ENCODE measurements at regions not wholly inside any gene's neighbourhood (a gene's known extent, or its start where the extent isn't known, plus 50 kb on each side); places are given as distances from the start of the nearest gene placed in this dataset.
"Not testable (repeated sequence)": the region's sequence is repeated elsewhere in the genome, so short reads cannot be mapped to it uniquely, and the experiment has no call there.

DNA sequence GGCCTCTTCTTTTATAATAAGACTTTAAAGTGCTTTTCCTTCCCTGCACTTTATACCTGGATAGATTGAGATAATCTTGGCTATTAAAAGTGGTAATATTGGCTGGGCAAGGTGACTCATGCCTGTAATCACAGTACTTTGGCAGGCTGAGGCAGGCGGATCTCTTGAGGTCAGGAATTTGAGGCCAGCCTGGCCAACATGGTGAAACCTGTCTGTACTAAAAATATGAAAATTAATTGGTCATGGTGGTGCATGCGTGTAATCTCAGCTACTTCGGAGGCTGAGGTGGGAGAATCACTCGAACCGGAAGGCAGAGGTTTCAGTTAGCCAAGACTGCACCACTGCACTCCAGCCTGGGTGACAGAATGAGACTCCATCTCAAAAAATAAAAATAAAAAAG is 197.1 kb upstream of the RGS17 start:
- H3K4me3 ChIP-seq (ENCODE audit: low read depth, low read length), result no peak overlapping the region
- TF ChIP-seq, protein P1, sequence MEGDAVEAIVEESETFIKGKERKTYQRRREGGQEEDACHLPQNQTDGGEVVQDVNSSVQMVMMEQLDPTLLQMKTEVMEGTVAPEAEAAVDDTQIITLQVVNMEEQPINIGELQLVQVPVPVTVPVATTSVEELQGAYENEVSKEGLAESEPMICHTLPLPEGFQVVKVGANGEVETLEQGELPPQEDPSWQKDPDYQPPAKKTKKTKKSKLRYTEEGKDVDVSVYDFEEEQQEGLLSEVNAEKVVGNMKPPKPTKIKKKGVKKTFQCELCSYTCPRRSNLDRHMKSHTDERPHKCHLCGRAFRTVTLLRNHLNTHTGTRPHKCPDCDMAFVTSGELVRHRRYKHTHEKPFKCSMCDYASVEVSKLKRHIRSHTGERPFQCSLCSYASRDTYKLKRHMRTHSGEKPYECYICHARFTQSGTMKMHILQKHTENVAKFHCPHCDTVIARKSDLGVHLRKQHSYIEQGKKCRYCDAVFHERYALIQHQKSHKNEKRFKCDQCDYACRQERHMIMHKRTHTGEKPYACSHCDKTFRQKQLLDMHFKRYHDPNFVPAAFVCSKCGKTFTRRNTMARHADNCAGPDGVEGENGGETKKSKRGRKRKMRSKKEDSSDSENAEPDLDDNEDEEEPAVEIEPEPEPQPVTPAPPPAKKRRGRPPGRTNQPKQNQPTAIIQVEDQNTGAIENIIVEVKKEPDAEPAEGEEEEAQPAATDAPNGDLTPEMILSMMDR (IDR thresholded peaks at IDR 0.05; ENCODE audit: low read depth, low read length), result no peak
- DNase-seq (ENCODE audit: low read depth, low spot score), result peak; percentile 3
- in situ Hi-C loops (cut with HindIII; ENCODE audit: low sequenced_read_pairs), result no loop called here

DNA sequence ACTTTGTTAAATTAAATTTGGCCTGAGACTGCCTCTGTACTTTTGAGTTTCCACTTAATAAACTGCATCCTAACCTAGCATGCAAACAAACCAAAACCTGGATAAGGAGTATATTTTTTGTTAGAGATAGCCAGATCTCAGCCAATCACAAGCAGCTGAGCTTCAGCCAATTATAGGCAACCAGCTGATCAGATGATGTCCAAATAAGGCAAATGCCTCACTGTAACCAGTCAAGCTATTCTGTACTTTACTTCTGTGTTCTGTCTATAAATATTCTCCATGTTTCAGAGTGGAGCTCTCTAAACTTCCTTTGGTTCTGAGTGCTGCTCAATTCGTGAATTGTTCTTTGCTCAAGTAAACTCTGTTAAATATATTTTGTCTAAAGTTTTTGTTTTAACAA is 194.6 kb upstream of the RGS17 start:
- H3K4me3 ChIP-seq (ENCODE audit: low read depth, low read length), result no peak overlapping the region
- DNase-seq (ENCODE audit: low read depth, low spot score), result no peak
- in situ Hi-C loops (cut with HindIII; ENCODE audit: low sequenced_read_pairs), result no loop called here
- TF ChIP-seq, protein P1 (IDR thresholded peaks at IDR 0.05; ENCODE audit: low read depth, low read length), result no peak

DNA sequence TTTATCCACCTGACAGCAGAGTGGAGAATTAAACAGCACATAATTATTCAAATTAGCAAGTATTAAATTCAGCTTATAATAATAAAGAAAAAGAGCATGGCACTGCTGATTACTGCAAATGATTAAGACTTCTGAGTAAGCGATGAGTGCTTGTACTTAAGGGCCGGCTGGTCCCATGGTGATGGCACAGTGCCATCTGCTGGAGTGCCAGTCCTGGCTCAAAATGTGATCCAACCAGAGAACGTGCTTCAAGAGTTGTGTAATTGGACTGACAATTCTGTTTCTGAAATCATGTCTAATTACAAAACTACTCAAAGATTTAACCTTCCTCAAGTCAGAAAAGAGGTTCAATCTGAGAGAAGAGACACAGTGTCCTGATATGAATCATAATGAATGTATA is 181.6 kb upstream of the RGS17 start:
- TF ChIP-seq, protein P1 (IDR thresholded peaks at IDR 0.05; ENCODE audit: low read depth, low read length), result peak; percentile 69
- H3K4me3 ChIP-seq (ENCODE audit: low read depth, low read length), result no peak overlapping the region
- peak; percentile 75 for DNase-seq (ENCODE audit: low read depth, low spot score)
- in situ Hi-C loops (cut with HindIII; ENCODE audit: low sequenced_read_pairs), result no loop called here

DNA sequence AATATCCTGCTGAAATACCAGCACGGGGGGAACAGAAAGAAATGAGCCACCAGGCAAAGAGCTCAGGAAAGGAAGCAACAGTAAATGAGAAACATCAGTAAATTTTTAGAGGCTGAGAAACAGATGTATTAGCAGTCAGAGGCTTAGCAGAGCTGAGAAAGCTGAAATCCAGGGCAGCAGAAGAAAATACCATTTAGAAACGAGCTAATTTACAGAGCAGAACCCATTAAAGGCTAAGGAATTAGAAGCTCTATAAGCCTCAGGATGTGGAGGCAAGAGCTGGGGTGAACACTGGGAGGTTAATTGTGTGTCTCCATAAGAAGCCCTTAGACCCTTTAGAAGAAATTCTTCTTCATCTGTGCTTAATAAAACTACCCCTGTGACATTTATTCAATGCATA is 178.6 kb upstream of the RGS17 start:
- DNase-seq (ENCODE audit: low read depth, low spot score), result no peak
- in situ Hi-C loops (cut with HindIII; ENCODE audit: low sequenced_read_pairs), result no loop called here
- TF ChIP-seq, protein P1 (IDR thresholded peaks at IDR 0.05; ENCODE audit: low read depth, low read length), result no peak
- H3K4me3 ChIP-seq (ENCODE audit: low read depth, low read length), result no peak overlapping the region

DNA sequence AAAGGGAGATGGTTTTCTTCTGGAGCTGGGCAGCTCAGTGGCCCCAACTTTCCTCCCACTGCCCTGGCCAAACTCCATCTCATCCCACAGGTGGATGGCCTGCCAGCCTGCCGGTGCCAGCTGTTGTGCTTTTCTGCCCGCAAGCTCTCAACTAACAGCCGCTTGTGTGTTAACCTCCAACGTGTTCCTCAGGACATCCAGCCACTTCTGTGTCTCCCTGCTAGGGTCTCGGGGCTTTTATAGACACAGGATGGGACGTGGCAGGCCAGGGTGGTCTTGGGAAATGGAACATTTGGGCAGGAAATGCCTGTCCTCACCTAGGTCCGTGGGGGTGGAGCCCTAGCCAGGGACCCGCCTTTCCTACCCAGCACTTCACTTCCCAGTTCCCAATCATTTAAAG is 171.1 kb upstream of the RGS17 start:
- no peak for DNase-seq (ENCODE audit: low read depth, low spot score)
- TF ChIP-seq, protein P1 (IDR thresholded peaks at IDR 0.05; ENCODE audit: low read depth, low read length), result no peak
- in situ Hi-C loops (cut with HindIII; ENCODE audit: low sequenced_read_pairs), result no loop called here
- H3K4me3 ChIP-seq (ENCODE audit: low read depth, low read length), result no peak overlapping the region

DNA sequence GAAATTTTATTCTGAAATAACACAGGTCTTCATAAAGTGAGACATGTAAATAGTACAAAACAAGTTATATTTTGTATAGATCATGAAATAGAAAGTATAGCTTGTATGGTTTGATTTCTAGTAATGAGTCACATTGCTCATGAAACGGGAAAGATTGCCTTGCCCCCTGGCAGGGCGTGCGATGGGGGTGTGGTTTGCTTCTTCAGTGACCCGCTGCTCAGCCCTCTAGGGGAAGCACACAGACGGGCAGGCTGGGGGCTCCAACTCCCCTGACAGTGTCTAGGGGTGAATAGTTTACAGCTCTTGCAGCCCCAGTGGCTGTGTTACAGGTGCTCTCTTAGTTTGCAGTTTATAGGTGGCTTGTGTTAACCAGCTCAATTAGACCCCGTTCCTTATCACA is 170.5 kb upstream of the RGS17 start:
- no peak for DNase-seq (ENCODE audit: low read depth, low spot score)
- H3K4me3 ChIP-seq (ENCODE audit: low read depth, low read length), result no peak overlapping the region
- TF ChIP-seq, protein P1 (IDR thresholded peaks at IDR 0.05; ENCODE audit: low read depth, low read length), result no peak
- in situ Hi-C loops (cut with HindIII; ENCODE audit: low sequenced_read_pairs), result no loop called here

DNA sequence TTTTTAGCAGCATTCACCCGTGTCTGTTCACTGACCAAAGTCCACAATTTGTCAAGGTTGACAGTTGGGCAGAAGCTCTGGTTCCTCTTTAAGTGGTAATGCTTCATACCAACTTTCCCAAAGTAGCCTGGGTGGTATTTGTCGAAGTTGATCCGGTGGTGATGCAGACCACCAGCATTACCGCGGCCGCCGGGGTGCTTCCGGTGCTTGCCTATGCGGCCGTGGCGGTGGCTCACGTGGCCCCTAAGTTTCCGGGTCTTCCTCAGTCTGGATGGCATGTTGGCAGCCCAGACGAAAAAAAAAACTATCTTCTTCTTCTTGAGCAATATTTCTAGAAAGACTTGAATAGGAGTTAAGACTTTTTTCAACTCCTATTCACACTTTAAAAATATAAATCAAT is 151.4 kb upstream of the RGS17 start:
- in situ Hi-C loops (cut with HindIII; ENCODE audit: low sequenced_read_pairs); DNase-seq (ENCODE audit: low read depth, low spot score); H3K4me3 ChIP-seq (ENCODE audit: low read depth, low read length): not testable (repeated sequence)

Measured in astrocyte of the spinal cord (primary cell).